ENCODE measurements at regions not wholly inside any gene's neighbourhood (a gene's known extent, or its start where the extent isn't known, plus 50 kb on each side); places are given as distances from the start of the nearest gene placed in this dataset.

DNA sequence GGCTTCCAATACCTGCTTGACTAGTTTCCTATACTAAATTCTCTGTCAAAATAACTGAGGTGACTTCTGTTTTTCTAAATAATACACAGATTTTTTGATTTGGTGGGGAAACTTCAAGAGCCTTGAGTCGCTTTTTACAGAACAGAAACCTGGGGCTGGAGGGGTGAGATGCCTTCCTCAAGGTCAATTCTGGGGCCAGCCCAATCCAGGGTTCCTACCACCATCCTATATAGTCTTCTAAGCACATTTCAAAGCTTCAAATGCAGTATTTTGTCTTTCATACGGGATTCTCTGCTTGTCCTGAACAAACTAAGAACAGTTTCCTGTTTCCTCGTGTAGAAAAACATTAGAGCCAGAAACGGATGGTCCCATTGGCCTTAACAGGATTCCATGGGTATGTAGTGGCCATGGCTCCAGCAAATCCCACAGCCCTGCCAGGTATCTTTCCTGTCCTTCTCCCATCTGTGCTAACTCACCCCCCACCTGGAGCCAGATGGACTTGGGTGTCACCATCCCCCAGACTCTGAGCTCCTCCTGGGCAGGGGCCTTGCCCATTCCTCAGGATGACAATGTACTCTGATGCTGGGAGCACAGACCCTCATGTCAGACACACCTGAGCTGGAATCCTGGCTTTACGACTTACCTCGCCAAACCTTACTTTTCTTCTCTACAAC lies 146.9 kb downstream of the KLF13 start:
- Histone ChIP-seq H3K4me3 (ENCODE audit: low read depth, low read length) (no peak overlapping the region), H3K9me3 (ENCODE audit: control insufficient read depth, insufficient read depth, low read depth, low read length) (no peaks in the 10 kb centered on the region), H3K27ac (ENCODE audit: extremely low read depth, low read depth, low read length) (no peak overlapping the region), H3K36me3 (ENCODE audit: control insufficient read depth in 2 of 2, insufficient read depth in 1 of 2, low read length in 2 of 2) (no peaks in the 10 kb centered on the region), H3K4me1 (ENCODE audit: control insufficient read depth, insufficient read depth, low read length) (no peaks in the 10 kb centered on the region)
- ChIA-PET POLR2A (no interaction called here), CTCF (interaction anchor here (0.7 to 1.7 kb wide), 2 partner anchors 15 to 160 kb away, joined by 3 to 5 read pairs; no protein-coding TSS in a partner anchor)
- no peak for TF ChIP-seq ZNF19 (tag by site-specific recombination; IDR thresholded peaks at IDR 0.05; ENCODE audit: low read depth)
- TF ChIP-seq ZNF23 (tag by site-specific recombination; IDR thresholded peaks at IDR 0.05; ENCODE audit: borderline replicate concordance) = no peak
- no peak for TF ChIP-seq TCF7L2 (IDR thresholded peaks at IDR 0.05; ENCODE audit: borderline replicate concordance, low read depth, low read length)
- TF ChIP-seq ZNF560 (tag by site-specific recombination; IDR thresholded peaks at IDR 0.05; ENCODE audit: borderline replicate concordance) = no peak
- TF ChIP-seq ZNF24 (tag by site-specific recombination; IDR thresholded peaks at IDR 0.05) = no peak
- no peak for TF ChIP-seq ZNF843 (tag by site-specific recombination; IDR thresholded peaks at IDR 0.05)
- TF ChIP-seq ZNF596 (tag by site-specific recombination; IDR thresholded peaks at IDR 0.05) = no peak
- TF ChIP-seq SETDB1 (IDR thresholded peaks at IDR 0.05; ENCODE audit: insufficient read length, low read length) = no peak
- no peak for TF ChIP-seq ZNF571 (tag by site-specific recombination; IDR thresholded peaks at IDR 0.05)
- TF ChIP-seq ZNF785 (tag by site-specific recombination; IDR thresholded peaks at IDR 0.05) = no peak

DNA sequence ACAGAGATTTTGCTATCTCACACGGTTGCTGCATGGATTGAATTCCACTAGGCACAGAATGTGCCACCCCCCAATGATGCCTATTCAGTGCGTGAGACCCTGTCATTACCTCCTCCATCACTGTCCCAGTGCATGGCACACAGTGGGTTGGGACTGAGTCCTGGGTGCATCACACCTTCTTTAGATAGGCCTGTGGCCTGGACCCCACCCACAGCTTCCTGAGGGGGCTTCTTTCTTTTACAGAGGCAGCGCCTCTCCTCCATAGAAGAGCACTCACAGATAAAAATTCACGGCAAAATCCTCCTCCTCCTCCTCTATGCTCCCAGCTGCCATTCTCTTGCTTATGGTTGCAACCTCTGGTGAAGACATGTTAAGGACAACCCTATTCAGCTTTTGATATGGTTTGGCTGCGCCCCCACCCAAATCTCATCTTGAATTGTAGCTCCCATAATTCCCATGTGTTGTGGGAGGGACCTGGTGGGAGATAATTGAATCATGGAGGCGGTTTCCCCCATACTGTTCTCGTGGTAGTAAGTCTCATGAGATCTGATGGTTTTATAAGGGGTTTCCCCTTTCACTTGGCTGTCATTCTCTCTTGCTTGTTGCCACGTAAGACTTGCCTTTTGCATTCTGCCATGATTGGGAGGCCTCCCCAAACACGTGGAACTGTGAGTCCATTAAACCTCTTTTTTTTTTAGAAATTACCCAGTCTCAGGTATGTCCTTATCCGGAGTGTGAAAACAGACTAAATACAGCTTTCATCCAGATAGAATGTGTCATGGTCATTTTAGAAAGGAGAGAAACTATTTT lies 147.6 kb downstream of the KLF13 start:
- no peaks in the 10 kb centered on the region for H3K4me1 ChIP-seq (ENCODE audit: control insufficient read depth, insufficient read depth, low read length)
- CTCF ChIA-PET = interaction anchor here (0.7 to 1.7 kb wide), 3 partner anchors 14 to 385 kb away, joined by 3 to 5 read pairs (median 3); no protein-coding TSS in a partner anchor
- TF ChIP-seq, protein P1, sequence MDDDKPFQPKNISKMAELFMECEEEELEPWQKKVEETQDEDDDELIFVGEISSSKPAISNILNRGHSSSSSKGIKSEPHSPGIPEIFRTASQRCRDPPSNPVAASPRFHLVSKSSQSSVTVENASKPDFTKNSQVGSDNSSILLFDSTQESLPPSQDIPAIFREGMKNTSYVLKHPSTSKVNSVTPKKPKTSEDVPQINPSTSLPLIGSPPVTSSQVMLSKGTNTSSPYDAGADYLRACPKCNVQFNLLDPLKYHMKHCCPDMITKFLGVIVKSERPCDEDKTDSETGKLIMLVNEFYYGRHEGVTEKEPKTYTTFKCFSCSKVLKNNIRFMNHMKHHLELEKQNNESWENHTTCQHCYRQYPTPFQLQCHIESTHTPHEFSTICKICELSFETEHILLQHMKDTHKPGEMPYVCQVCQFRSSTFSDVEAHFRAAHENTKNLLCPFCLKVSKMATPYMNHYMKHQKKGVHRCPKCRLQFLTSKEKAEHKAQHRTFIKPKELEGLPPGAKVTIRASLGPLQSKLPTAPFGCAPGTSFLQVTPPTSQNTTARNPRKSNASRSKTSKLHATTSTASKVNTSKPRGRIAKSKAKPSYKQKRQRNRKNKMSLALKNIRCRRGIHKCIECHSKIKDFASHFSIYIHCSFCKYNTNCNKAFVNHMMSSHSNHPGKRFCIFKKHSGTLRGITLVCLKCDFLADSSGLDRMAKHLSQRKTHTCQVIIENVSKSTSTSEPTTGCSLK (tag by site-specific recombination; IDR thresholded peaks at IDR 0.05) = no peak
- TF ChIP-seq EGR2 (tag by site-specific recombination; IDR thresholded peaks at IDR 0.05; ENCODE audit: low read depth) = 0 out of 2 replicates have a peak, but pooled peaks have one; percentile 17

DNA sequence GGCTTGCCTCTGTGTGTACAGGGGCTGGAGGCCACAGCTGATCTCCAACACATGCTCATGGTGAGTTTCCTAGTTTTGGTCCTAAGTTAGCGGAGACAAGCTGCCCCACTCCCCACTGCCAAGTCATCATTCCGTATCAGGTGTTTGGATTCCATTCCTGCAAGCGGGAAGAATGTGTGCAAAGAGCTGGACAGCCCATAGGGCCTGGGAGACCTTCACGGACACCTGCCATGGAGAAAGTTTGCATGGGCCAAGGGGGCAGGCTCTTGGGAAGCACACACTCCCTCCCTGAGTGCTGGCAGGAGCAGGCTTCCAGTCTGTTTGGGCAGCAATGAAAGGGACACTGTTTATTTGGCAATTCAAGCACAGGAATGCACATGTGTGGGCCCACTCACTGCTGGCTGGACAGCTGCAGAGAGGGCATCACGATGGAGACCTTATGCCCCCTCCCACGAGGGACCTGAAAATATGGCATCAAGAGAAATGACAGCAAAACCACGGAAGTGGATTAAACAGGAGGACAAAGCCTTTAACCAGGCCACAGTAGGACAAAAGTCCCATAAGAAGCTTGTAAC lies 149.7 kb downstream of the KLF13 start:
- ChIA-PET CTCF (interaction anchor here (1.0 to 2.0 kb wide), 2 partner anchors 12 to 14 kb away, joined by 4 to 11 read pairs; no protein-coding TSS in a partner anchor), POLR2A (no interaction called here)
- Histone ChIP-seq H3K4me3 (ENCODE audit: low read depth, low read length) (no peak overlapping the region), H3K36me3 (ENCODE audit: control insufficient read depth in 2 of 2, insufficient read depth in 1 of 2, low read length in 2 of 2) (no peaks in the 10 kb centered on the region), H3K27ac (ENCODE audit: extremely low read depth, low read depth, low read length) (no peak overlapping the region), H3K9me3 (ENCODE audit: control insufficient read depth, insufficient read depth, low read depth, low read length) (no peaks in the 10 kb centered on the region), H3K4me1 (ENCODE audit: control insufficient read depth, insufficient read depth, low read length) (no peaks in the 10 kb centered on the region)
- TF ChIP-seq ZXDB (tag by site-specific recombination; IDR thresholded peaks at IDR 0.05) (no peak), WT1 (tag by site-specific recombination; IDR thresholded peaks at IDR 0.05) (no peak), ZFP69B (tag by site-specific recombination; IDR thresholded peaks at IDR 0.05) (no peak)

More for the DNA sequence above, 147.6 kb downstream of the KLF13 start:
- POLR2A ChIA-PET = no interaction called here
- H3K4me3 ChIP-seq (ENCODE audit: low read depth, low read length) = no peak overlapping the region
- no peak overlapping the region for H3K27ac ChIP-seq (ENCODE audit: extremely low read depth, low read depth, low read length)
- H3K9me3 ChIP-seq (ENCODE audit: control insufficient read depth, insufficient read depth, low read depth, low read length) = no peaks in the 10 kb centered on the region
- H3K36me3 ChIP-seq (ENCODE audit: control insufficient read depth in 2 of 2, insufficient read depth in 1 of 2, low read length in 2 of 2) = no peaks in the 10 kb centered on the region

Measured in HEK293 (cell line).